HEK293 (cell line): ENCODE measurements at regions not wholly inside any gene's neighbourhood (a gene's known extent, or its start where the extent isn't known, plus 50 kb on each side); places are given as distances from the start of the nearest gene placed in this dataset.

Experiments used
- EGR2 ChIP-seq: fragments of 450-650 bp; formaldehyde crosslinking; IDR thresholded peaks from 2 replicates; pipeline ENCODE4 v1.5.1; 2016; ENCODE audit warnings: low read depth, missing biosample characterization, missing genetic modification characterization
- KLF10 ChIP-seq: fragments of 450-650 bp; IDR thresholded peaks from 2 replicates; pipeline ENCODE4 v1.5.1; 2018; ENCODE audit warnings: missing biosample characterization, mild to moderate bottlenecking, missing genetic modification characterization
- YY1 ChIP-seq: fragments of 450-650 bp; formaldehyde crosslinking; IDR thresholded peaks from 2 replicates; pipeline ENCODE4 v1.5.1; 2018; ENCODE audit warnings: missing biosample characterization, missing genetic modification characterization
- ZBTB26 ChIP-seq: fragments of 450-650 bp; formaldehyde crosslinking; optimal IDR thresholded peaks from 2 replicates; pipeline ENCODE3; 2016; ENCODE audit warnings: missing biosample characterization, mild to moderate bottlenecking, missing genetic modification characterization
- ZNF10 ChIP-seq: fragments of 450-650 bp; formaldehyde crosslinking; IDR thresholded peaks from 2 replicates; pipeline ENCODE4 v1.5.1; 2017; ENCODE audit warnings: missing biosample characterization, missing genetic modification characterization
- ZNF266 ChIP-seq: fragments of 450-650 bp; formaldehyde crosslinking; IDR thresholded peaks from 2 replicates; pipeline ENCODE4 v1.5.1; 2016; ENCODE audit warnings: missing biosample characterization, missing genetic modification characterization, low read depth
- ZNF341 ChIP-seq: fragments of 450-650 bp; formaldehyde crosslinking; IDR thresholded peaks from 2 replicates; pipeline ENCODE4; 2016; ENCODE audit warnings: low read depth, missing biosample characterization, missing genetic modification characterization
- ZNF558 ChIP-seq: fragments of 450-650 bp; formaldehyde crosslinking; IDR thresholded peaks from 2 replicates; pipeline ENCODE4 v1.5.1; 2016; ENCODE audit warnings: missing biosample characterization, missing genetic modification characterization
- ZNF660 ChIP-seq: fragments of 450-650 bp; IDR thresholded peaks from 2 replicates; pipeline ENCODE4 v1.5.1; 2018; ENCODE audit warnings: missing biosample characterization, mild to moderate bottlenecking, missing genetic modification characterization
- ZNF776 ChIP-seq: fragments of 450-650 bp; formaldehyde crosslinking; IDR thresholded peaks from 2 replicates; pipeline ENCODE4 v1.5.0; 2017; ENCODE audit warnings: missing biosample characterization, missing genetic modification characterization, borderline replicate concordance
- TF ChIP-seq, protein P1 (sequence below): fragments of 450-650 bp; formaldehyde crosslinking; IDR thresholded peaks from 2 replicates; pipeline ENCODE4 v1.5.1; 2016; ENCODE audit warnings: missing biosample characterization, missing genetic modification characterization
- TF ChIP-seq, protein P2 (sequence below): fragments of 450-650 bp; formaldehyde crosslinking; IDR thresholded peaks from 2 replicates; pipeline ENCODE4 v1.5.1; 2016; ENCODE audit warnings: missing biosample characterization, missing genetic modification characterization, borderline replicate concordance

GRCh38 chr17:73936908-73937627, 266.4 kb upstream of the RPL38 start:
- TF ChIP-seq KLF10 (tag by site-specific recombination), result no peak
- no peak for TF ChIP-seq ZNF266 (tag by site-specific recombination)
- TF ChIP-seq, protein P1, sequence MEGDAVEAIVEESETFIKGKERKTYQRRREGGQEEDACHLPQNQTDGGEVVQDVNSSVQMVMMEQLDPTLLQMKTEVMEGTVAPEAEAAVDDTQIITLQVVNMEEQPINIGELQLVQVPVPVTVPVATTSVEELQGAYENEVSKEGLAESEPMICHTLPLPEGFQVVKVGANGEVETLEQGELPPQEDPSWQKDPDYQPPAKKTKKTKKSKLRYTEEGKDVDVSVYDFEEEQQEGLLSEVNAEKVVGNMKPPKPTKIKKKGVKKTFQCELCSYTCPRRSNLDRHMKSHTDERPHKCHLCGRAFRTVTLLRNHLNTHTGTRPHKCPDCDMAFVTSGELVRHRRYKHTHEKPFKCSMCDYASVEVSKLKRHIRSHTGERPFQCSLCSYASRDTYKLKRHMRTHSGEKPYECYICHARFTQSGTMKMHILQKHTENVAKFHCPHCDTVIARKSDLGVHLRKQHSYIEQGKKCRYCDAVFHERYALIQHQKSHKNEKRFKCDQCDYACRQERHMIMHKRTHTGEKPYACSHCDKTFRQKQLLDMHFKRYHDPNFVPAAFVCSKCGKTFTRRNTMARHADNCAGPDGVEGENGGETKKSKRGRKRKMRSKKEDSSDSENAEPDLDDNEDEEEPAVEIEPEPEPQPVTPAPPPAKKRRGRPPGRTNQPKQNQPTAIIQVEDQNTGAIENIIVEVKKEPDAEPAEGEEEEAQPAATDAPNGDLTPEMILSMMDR (tag by site-specific recombination), result no peak
- no peak for TF ChIP-seq ZNF10 (tag by site-specific recombination)
- TF ChIP-seq YY1 (tag by site-specific recombination), result no peak
- TF ChIP-seq, protein P2, sequence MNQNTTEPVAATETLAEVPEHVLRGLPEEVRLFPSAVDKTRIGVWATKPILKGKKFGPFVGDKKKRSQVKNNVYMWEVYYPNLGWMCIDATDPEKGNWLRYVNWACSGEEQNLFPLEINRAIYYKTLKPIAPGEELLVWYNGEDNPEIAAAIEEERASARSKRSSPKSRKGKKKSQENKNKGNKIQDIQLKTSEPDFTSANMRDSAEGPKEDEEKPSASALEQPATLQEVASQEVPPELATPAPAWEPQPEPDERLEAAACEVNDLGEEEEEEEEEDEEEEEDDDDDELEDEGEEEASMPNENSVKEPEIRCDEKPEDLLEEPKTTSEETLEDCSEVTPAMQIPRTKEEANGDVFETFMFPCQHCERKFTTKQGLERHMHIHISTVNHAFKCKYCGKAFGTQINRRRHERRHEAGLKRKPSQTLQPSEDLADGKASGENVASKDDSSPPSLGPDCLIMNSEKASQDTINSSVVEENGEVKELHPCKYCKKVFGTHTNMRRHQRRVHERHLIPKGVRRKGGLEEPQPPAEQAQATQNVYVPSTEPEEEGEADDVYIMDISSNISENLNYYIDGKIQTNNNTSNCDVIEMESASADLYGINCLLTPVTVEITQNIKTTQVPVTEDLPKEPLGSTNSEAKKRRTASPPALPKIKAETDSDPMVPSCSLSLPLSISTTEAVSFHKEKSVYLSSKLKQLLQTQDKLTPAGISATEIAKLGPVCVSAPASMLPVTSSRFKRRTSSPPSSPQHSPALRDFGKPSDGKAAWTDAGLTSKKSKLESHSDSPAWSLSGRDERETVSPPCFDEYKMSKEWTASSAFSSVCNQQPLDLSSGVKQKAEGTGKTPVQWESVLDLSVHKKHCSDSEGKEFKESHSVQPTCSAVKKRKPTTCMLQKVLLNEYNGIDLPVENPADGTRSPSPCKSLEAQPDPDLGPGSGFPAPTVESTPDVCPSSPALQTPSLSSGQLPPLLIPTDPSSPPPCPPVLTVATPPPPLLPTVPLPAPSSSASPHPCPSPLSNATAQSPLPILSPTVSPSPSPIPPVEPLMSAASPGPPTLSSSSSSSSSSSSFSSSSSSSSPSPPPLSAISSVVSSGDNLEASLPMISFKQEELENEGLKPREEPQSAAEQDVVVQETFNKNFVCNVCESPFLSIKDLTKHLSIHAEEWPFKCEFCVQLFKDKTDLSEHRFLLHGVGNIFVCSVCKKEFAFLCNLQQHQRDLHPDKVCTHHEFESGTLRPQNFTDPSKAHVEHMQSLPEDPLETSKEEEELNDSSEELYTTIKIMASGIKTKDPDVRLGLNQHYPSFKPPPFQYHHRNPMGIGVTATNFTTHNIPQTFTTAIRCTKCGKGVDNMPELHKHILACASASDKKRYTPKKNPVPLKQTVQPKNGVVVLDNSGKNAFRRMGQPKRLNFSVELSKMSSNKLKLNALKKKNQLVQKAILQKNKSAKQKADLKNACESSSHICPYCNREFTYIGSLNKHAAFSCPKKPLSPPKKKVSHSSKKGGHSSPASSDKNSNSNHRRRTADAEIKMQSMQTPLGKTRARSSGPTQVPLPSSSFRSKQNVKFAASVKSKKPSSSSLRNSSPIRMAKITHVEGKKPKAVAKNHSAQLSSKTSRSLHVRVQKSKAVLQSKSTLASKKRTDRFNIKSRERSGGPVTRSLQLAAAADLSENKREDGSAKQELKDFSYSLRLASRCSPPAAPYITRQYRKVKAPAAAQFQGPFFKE, result no peak
- no peak for TF ChIP-seq EGR2 (tag by site-specific recombination)
- no peak for TF ChIP-seq ZBTB26 (tag by site-specific recombination)
- TF ChIP-seq ZNF660 (tag by site-specific recombination), result no peak
- no peak for TF ChIP-seq ZNF776 (tag by site-specific recombination)
- TF ChIP-seq ZNF558 (tag by site-specific recombination), result no peak
- no peak for TF ChIP-seq ZNF341 (tag by site-specific recombination)
